Neural progenitor cell (in vitro differentiated cells): ENCODE measurements at regions not wholly inside any gene's neighbourhood (a gene's known extent, or its start where the extent isn't known, plus 50 kb on each side); places are given as distances from the start of the nearest gene placed in this dataset.

Experiments
- DNase-seq: peaks from one replicate; pipeline ENCODE4 v3.0.0-alpha.2; 2016; ENCODE audit warnings: low spot score
- H2AFZ ChIP-seq: fragments of 200-600 bp; sonication (generic); replicated peaks from 2 replicates; pipeline ENCODE4 v1.6.1; 2016; ENCODE audit warnings: antibody characterized with exemption
- H3F3A ChIP-seq: fragments of 200-600 bp; sonication (generic); 2 replicates; pipeline ENCODE4 v1.6.1; 2016; ENCODE audit warnings: antibody characterized with exemption, low read depth
- H3K27ac ChIP-seq: fragments of 200-600 bp; sonication (generic); 2 replicates; pipeline ENCODE4 v1.5.1; 2016; ENCODE audit warnings: mild to moderate bottlenecking
- H3K27me3 ChIP-seq: fragments of 200-600 bp; sonication (generic); 2 replicates; pipeline ENCODE4 v1.6.1; 2016; ENCODE audit warnings: mild to moderate bottlenecking, moderate library complexity
- H3K36me3 ChIP-seq: fragments of 200-600 bp; sonication (generic); 2 replicates; pipeline ENCODE4 v1.5.1; 2016
- H3K4me1 ChIP-seq: fragments of 200-600 bp; sonication (generic); 2 replicates; pipeline ENCODE4 v1.6.1; 2016; ENCODE audit warnings: mixed run types
- H3K4me2 ChIP-seq: fragments of 200-600 bp; sonication (generic); 2 replicates; pipeline ENCODE4 v1.6.1; 2016
- H3K4me3 ChIP-seq: fragments of 200-600 bp; sonication (generic); 2 replicates; pipeline ENCODE4 v1.5.1; 2016
- H3K79me2 ChIP-seq: fragments of 200-600 bp; sonication (generic); 2 replicates; pipeline ENCODE4 v1.6.1; 2016; ENCODE audit warnings: low read depth
- H3K9ac ChIP-seq: fragments of 200-600 bp; sonication (generic); 2 replicates; pipeline ENCODE4 v1.6.1; 2016
- H3K9me3 ChIP-seq: fragments of 200-600 bp; sonication (generic); 2 replicates; pipeline ENCODE4 v1.5.1; 2016; ENCODE audit warnings: low read depth
- H4K20me1 ChIP-seq: fragments of 200-600 bp; sonication (generic); 2 replicates; pipeline ENCODE4 v1.6.1; 2016; ENCODE audit warnings: low read depth
- H3K27ac Mint-ChIP-seq: 3 replicates; pipeline ENCODE4 v1.8.0; 2021; ENCODE audit warnings: mixed read lengths
- H3K27me3 Mint-ChIP-seq: 2 replicates; pipeline ENCODE4 v1.8.0; 2022; ENCODE audit warnings: low read depth, mild to moderate bottlenecking, inconsistent platforms, moderate library complexity, mixed read lengths; ENCODE audit not compliant: insufficient read depth
- H3K36me3 Mint-ChIP-seq: 3 replicates; pipeline ENCODE4 v1.8.0; 2021; ENCODE audit warnings: mixed read lengths
- H3K4me1 Mint-ChIP-seq: 3 replicates; pipeline ENCODE4 v1.8.0; 2021; ENCODE audit warnings: mixed read lengths
- H3K4me3 Mint-ChIP-seq: 3 replicates; pipeline ENCODE4 v1.8.0; 2021; ENCODE audit warnings: mild to moderate bottlenecking, moderate library complexity, mixed read lengths
- H3K9me3 Mint-ChIP-seq: 3 replicates; pipeline ENCODE4 v1.8.0; 2020; ENCODE audit warnings: mixed read lengths
- CTCF ChIP-seq: fragments of 200-600 bp; sonication (generic); IDR thresholded peaks from 2 replicates; pipeline ENCODE4 v1.5.1; 2017; ENCODE audit warnings: antibody characterized with exemption, mild to moderate bottlenecking
- EZH2 ChIP-seq: fragments of 200-600 bp; sonication (generic); IDR thresholded peaks from 2 replicates; pipeline ENCODE4 v1.6.1; 2017; ENCODE audit warnings: antibody characterized with exemption, mild to moderate bottlenecking, moderate library complexity
- EZH2phosphoT487 ChIP-seq: fragments of 200-600 bp; sonication (generic); IDR thresholded peaks from 2 replicates; pipeline ENCODE4 v1.6.1; 2017; ENCODE audit warnings: antibody characterized with exemption

GRCh38 chr10:131013281-131013912, 298.1 kb downstream of the TCERG1L start:
- Histone ChIP-seq H3K27me3 (no peaks in the 10 kb centered on the region), H3K36me3 (no peaks in the 10 kb centered on the region), H3K4me2 (no peak overlapping the region), H3K4me3 (no peak overlapping the region), H3F3A (no peaks in the 10 kb centered on the region), H3K9me3 (no peaks in the 10 kb centered on the region), H3K4me1 (no peaks in the 10 kb centered on the region), H3K9ac (no peak overlapping the region), H3K79me2 (no peaks in the 10 kb centered on the region), H2AFZ (no peak overlapping the region), H3K27ac (no peak overlapping the region), H4K20me1 (no peaks in the 10 kb centered on the region)
- TF ChIP-seq EZH2phosphoT487 (no peak), EZH2 (no peak), CTCF (no peak)
- peaks cover 2% of the 10 kb centered on the region for H3K27me3 Mint-ChIP-seq
- no peaks in the 10 kb centered on the region for H3K9me3 Mint-ChIP-seq
- DNase-seq: no peak
- H3K27ac Mint-ChIP-seq: no peak overlapping the region
- no peaks in the 10 kb centered on the region for H3K36me3 Mint-ChIP-seq
- H3K4me3 Mint-ChIP-seq: no peak overlapping the region
- H3K4me1 Mint-ChIP-seq: no peaks in the 10 kb centered on the region

- Histone ChIP-seq H3K79me2 (no peaks in the 10 kb centered on the region), H3K27ac (no peak overlapping the region), H2AFZ (no peak overlapping the region), H3K4me2 (no peak overlapping the region), H3K27me3 (no peaks in the 10 kb centered on the region), H3K9ac (no peak overlapping the region), H4K20me1 (no peaks in the 10 kb centered on the region), H3K4me3 (no peak overlapping the region), H3K9me3 (no peaks in the 10 kb centered on the region), H3K36me3 (no peaks in the 10 kb centered on the region), H3F3A (no peaks in the 10 kb centered on the region), H3K4me1 (no peaks in the 10 kb centered on the region)
- H3K36me3 Mint-ChIP-seq: no peaks in the 10 kb centered on the region
- peaks cover 4% of the 10 kb centered on the region for H3K27me3 Mint-ChIP-seq
- H3K4me3 Mint-ChIP-seq: no peak overlapping the region
- TF ChIP-seq EZH2 (no peak), CTCF (no peak), EZH2phosphoT487 (no peak)
- DNase-seq: no peak
- no peaks in the 10 kb centered on the region for H3K9me3 Mint-ChIP-seq
- H3K4me1 Mint-ChIP-seq: no peaks in the 10 kb centered on the region
- H3K27ac Mint-ChIP-seq: no peak overlapping the region
These were observed 297.2 kb downstream of the TCERG1L start for GRCh38 chr10:131014271-131014670.

GRCh38 chr10:131015271-131015670, 296.2 kb downstream of the TCERG1L start:
- Histone ChIP-seq H3K9me3 (no peaks in the 10 kb centered on the region), H3K36me3 (no peaks in the 10 kb centered on the region), H3K4me3 (no peak overlapping the region), H3F3A (no peaks in the 10 kb centered on the region), H3K27ac (no peak overlapping the region), H3K27me3 (no peaks in the 10 kb centered on the region), H4K20me1 (no peaks in the 10 kb centered on the region), H2AFZ (peak overlapping the region; percentile 34), H3K9ac (no peak overlapping the region), H3K79me2 (no peaks in the 10 kb centered on the region), H3K4me2 (no peak overlapping the region), H3K4me1 (no peaks in the 10 kb centered on the region)
- H3K27me3 Mint-ChIP-seq: peaks cover 4% of the 10 kb centered on the region
- no peak for DNase-seq
- TF ChIP-seq EZH2 (no peak), EZH2phosphoT487 (no peak), CTCF (no peak)
- no peak overlapping the region for H3K27ac Mint-ChIP-seq
- H3K9me3 Mint-ChIP-seq: no peaks in the 10 kb centered on the region
- H3K4me3 Mint-ChIP-seq: no peak overlapping the region
- H3K4me1 Mint-ChIP-seq: no peaks in the 10 kb centered on the region
- H3K36me3 Mint-ChIP-seq: no peaks in the 10 kb centered on the region
